ENCODE measurements at regions not wholly inside any gene's neighbourhood (a gene's known extent, or its start where the extent isn't known, plus 50 kb on each side); places are given as distances from the start of the nearest gene placed in this dataset.

- no peak for TF ChIP-seq GATA2 (IDR thresholded peaks at IDR 0.05; ENCODE audit: low read depth, low read length)
- no peak for TF ChIP-seq GATA3 (IDR thresholded peaks at IDR 0.05; ENCODE audit: low read depth, low read length)
Observed at GRCh38 chr4:155450676-155451075, 73.9 kb upstream of the MAP9 start.
